HG02884 (cell line): ENCODE measurements at regions not wholly inside any gene's neighbourhood (a gene's known extent, or its start where the extent isn't known, plus 50 kb on each side); places are given as distances from the start of the nearest gene placed in this dataset.
"Not testable (repeated sequence)": the region's sequence is repeated elsewhere in the genome, so short reads cannot be mapped to it uniquely, and the experiment has no call there.

Experiments used
- ATAC-seq: cut with Tn5 transposase; IDR thresholded peaks from one replicate; pipeline ENCODE4 v1.9.1; 2021; ENCODE audit warnings: mild to moderate bottlenecking, moderate library complexity; ENCODE audit not compliant: unreplicated experiment

DNA sequence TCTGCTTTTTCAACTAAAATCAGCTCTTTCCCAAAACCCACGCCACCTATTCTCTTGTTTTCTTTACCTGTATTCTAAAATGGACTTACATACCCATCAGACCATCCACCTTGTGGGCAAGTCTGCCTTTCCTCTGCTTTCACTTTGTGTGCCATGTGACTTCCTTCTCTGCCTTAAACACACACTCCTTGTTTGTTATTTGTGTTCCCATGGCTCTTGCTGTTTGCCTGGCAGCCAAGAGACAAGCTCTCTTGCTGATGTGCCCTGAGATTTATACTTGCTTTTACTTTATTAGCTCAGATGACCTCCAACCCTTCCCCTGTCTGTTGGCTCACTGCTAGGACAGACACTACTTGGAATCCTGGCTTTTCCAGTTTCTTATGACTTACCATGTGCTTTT lies 309.7 kb upstream of the LRRTM4 start:
- ATAC-seq: no peak

DNA sequence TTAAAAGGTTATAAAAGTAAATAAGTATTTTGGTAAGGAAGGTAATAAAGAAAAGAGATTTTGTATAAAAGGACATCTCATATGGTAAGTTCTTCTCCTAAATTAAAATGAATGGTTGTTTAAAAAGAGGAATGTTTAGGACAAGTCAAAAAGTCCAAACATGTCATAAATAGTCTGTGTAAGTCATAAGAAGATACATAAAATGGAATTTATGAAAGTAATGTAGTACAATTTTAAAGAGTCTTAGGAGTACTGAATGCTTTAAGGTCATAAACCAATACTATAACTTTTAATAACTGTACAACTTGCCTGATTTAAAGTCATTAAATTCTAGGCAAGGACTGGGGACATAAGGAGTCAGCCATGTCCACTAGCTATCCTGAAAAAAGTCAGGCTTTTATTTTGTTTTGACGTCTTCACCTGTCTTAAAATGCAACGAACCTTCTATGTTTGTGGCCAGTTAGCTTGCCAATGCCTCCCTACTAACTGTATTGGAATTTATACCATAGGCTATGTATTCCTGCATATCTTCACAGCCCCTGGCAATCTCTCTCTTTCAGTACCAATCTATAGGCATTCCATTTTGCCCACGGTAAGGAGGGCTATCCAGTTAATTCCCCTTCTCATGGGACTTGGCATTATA lies 312.3 kb upstream of the LRRTM4 start:
- no peak for ATAC-seq

DNA sequence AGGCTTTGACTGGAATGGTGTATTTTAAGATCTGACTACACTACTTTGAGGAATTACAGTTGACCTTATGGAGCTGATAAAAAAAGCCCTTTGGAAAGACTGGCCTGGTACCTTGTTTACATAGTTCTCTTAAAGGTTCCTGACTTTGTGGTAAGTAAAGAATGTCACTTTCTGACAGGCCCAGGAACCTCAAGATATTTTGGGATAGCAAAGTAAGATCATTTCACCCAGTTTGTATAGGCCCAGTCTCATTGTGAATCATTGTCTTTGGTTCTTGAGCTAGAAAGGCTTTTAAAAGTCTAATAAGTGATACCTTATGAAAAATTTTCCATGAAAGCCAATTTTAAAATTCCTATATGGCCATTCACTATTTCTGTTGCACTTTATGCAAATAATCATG lies 316.3 kb upstream of the LRRTM4 start:
- ATAC-seq: no peak

DNA sequence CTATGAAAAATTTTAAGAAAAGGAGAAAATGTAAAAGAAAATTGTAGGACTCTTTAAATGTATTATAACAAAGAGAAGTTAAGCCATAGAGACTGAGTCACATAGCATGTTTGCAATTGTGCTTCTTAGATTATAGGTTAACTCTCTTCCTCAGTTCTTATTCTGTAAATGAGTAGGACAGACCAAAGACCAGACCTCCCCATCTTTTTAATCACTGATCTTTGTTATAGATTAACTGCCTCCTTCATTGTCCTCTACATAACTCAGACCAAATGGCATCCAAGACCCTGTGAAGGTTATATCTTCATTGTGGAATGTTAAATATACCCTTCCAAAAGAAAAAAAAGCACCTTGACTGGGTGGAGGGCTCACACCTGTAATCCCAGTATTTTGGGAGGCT lies 316.9 kb upstream of the LRRTM4 start:
- ATAC-seq: no peak

- no peak for ATAC-seq
These were observed 339.9 kb upstream of the LRRTM4 start for GRCh38 chr2:77862120-77862519.

- no peak for ATAC-seq
These were observed 342.2 kb upstream of the LRRTM4 start for GRCh38 chr2:77864426-77864825.

GRCh38 chr2:77866661-77867060 lies 344.5 kb upstream of the LRRTM4 start:
- ATAC-seq: no peak

DNA sequence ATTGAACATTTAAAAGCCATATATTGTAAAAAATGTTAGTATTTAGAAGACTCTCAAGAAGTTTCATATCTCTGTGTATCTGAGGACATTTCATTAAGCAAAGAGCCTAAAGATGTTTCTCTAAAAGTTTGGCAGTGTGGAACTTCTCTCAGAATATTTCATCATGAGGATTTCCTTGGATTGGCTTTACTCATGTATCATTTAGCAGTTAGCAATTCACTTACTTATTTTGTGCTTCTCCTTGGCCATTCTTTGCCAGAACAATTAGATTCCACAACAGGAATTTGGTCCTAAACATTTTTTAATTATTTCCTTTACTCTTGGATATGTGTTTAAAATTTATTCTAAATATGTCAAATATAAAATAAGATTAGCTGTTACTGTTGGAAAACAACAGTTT lies 345.0 kb upstream of the LRRTM4 start:
- ATAC-seq: no peak

GRCh38 chr2:77873506-77873905 lies 351.3 kb upstream of the LRRTM4 start:
- no peak for ATAC-seq

GRCh38 chr2:77900211-77900610 lies 378.0 kb upstream of the LRRTM4 start:
- ATAC-seq: not testable (repeated sequence)

GRCh38 chr2:77910136-77910535 lies 388.0 kb upstream of the LRRTM4 start:
- ATAC-seq: no peak

- no peak for ATAC-seq
These were observed 398.7 kb upstream of the LRRTM4 start for GRCh38 chr2:77920838-77921366.

GRCh38 chr2:77922567-77922966 lies 400.4 kb upstream of the LRRTM4 start:
- ATAC-seq: no peak

DNA sequence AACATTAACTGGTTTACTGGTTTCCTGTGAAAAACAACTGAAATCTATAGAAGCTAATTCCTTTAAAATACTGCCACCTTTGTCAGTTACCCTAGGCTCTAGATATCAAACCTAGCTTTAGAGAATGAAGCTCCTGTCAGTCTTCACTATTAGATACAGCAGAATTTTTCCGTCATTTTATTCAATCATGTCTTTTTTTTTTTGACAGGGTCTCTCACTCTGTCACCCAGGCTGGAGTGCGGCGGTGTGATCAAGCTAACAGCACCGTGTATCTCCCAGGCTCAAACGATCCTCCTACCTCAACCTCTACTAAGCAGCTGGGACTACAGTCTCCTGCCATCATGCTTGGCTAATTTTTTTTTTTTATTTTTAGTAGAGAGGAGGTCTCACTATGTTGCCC lies 415.2 kb upstream of the LRRTM4 start:
- no peak for ATAC-seq

GRCh38 chr2:77938462-77938861 lies 416.3 kb upstream of the LRRTM4 start:
- no peak for ATAC-seq

- ATAC-seq: no peak
These were observed 417.2 kb upstream of the LRRTM4 start for GRCh38 chr2:77939370-77939769.

GRCh38 chr2:77939801-77940200 lies 417.6 kb upstream of the LRRTM4 start:
- no peak for ATAC-seq

DNA sequence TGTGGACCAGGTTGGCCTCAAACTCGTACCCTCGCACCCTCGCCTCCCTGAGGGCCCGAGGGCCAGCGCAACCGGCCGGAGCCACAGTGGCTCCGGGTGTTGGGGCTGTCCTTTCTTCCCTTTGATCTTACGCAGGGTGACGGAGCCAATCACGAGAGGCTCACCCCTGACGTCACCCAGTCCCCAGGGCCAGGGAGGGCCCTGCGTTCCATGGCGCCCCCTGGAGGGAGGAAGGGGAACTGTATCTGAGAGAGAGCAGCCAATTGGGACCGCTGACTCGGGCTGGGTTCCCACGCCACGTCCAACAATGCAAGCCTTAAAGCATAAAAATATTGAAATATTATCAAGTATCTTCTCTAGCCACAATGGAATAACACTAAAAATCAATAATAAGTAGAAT lies 432.8 kb upstream of the LRRTM4 start:
- no peak for ATAC-seq

DNA sequence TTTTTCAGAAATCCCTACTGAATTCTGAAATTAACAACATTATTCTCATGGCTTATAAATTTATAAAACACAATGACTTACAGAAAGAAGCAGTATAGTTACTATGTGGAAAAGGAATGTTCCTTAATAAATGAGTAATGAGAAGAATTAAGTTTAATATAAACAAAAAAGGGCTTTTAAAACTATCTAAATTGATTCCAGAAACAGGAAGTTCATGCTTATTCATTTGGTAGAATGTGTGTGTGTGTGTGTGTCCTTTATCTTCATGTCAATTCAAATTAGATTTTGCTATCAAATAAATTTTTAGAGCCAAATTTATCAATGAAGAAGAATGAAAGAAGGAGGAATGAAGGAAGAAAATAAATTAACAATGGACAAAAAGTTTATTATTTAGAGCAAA lies 440.8 kb upstream of the LRRTM4 start:
- ATAC-seq: no peak

GRCh38 chr2:77977471-77978063 lies 455.4 kb upstream of the LRRTM4 start:
- ATAC-seq: no peak

GRCh38 chr2:77995161-77995560 lies 473.0 kb upstream of the LRRTM4 start:
- ATAC-seq: no peak

DNA sequence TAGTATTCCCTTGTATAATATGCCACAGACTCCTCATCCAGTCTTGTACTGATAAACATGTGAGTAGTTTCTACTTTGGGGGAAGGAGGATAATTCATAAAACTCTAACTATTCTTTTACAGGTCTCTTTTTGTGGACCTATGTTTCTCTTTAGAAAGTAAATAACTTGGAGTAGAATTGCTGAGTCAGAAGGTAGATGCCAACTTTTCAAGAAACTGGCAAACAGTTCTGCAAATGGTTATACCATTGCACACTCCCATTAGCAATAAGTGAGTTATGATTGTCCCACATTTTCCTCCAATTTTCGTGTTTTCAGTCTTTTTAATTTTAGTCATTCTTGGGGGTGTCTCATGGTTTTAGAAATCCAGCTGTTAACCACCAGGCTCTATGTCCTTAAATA lies 477.2 kb upstream of the LRRTM4 start:
- ATAC-seq: no peak

GRCh38 chr2:78009289-78009688 lies 487.1 kb upstream of the LRRTM4 start:
- no peak for ATAC-seq
